H1 (cell line): ENCODE measurements at regions not wholly inside any gene's neighbourhood (a gene's known extent, or its start where the extent isn't known, plus 50 kb on each side); places are given as distances from the start of the nearest gene placed in this dataset.

ENCODE experiments used
- CTCF ChIA-PET: fragments of 300-600 bp; sonication (Branson Sonifier 250); formaldehyde crosslinking; loops from one replicate; lab custom pipeline; 2021; ENCODE audit not compliant: partially characterized antibody; lab: Charles Lee
- POLR2A ChIA-PET: fragments of 300-600 bp; sonication (Branson Sonifier 250); formaldehyde crosslinking; loops from one replicate; lab custom pipeline; 2021; ENCODE audit warnings: inconsistent platforms; ENCODE audit not compliant: partially characterized antibody; lab: Charles Lee
- DNase-seq, 2 experiments: peaks; one replicate each; pipeline versions ENCODE4 v3.0.0 to v3.0.0-alpha.2; 2010 to 2022; ENCODE audit warnings: low spot score in 2 of 2, low read depth in 1 of 2, mixed read lengths in 1 of 2
- FAIRE-seq: peaks from 2 replicates; lab custom pipeline; 2011; peaks lifted over from hg19 to GRCh38; lab: Jason Lieb, UNC
- H2AFZ ChIP-seq: 2 replicates; pipeline ENCODE4 v1.8.1; 2012; ENCODE audit warnings: low read length, inconsistent platforms
- H2AK5ac ChIP-seq: 2 replicates; pipeline ENCODE4 v1.6.1; 2013; ENCODE audit warnings: low read depth, low read length
- H2BK120ac ChIP-seq: replicated peaks from 2 replicates; pipeline ENCODE3; 2013; ENCODE audit warnings: low read depth, low read length, inconsistent platforms
- H2BK12ac ChIP-seq: 2 replicates; pipeline ENCODE4 v1.6.1; 2013; ENCODE audit warnings: low read depth, low read length
- H2BK15ac ChIP-seq: 2 replicates; pipeline ENCODE4 v1.6.1; 2013; ENCODE audit warnings: low read length
- H2BK20ac ChIP-seq: 2 replicates; pipeline ENCODE4 v1.6.1; 2013; ENCODE audit warnings: low read length
- H2BK5ac ChIP-seq: 2 replicates; pipeline ENCODE4 v1.6.1; 2013; ENCODE audit warnings: low read depth, low read length
- H3K14ac ChIP-seq: 2 replicates; pipeline ENCODE4 v1.6.1; 2013; ENCODE audit warnings: inconsistent platforms; ENCODE audit not compliant: insufficient read length
- H3K18ac ChIP-seq: 2 replicates; pipeline ENCODE4 v1.6.1; 2013; ENCODE audit warnings: low read length; ENCODE audit errors: extremely low read depth
- H3K23ac ChIP-seq: 2 replicates; pipeline ENCODE4 v1.6.1; 2013; ENCODE audit warnings: inconsistent platforms; ENCODE audit not compliant: insufficient read length
- H3K23me2 ChIP-seq: 2 replicates; pipeline ENCODE4 v1.6.1; 2013; ENCODE audit warnings: low read depth, low read length
- H3K27ac ChIP-seq: 2 replicates; pipeline ENCODE4 v1.6.1; 2011; ENCODE audit warnings: low read depth, low read length, inconsistent platforms
- H3K27me3 ChIP-seq, 4 experiments: replicated peaks in 1 of 4; 1 replicate in 1 of 4; 2 replicates in 3 of 4; pipeline versions ENCODE4 v1.6.1 to v1.8.1; 2011 to 2013; ENCODE audit warnings: low read length in 3 of 4, mild to moderate bottlenecking in 3 of 4, inconsistent platforms in 2 of 4, mixed read lengths in 2 of 4, moderate library complexity in 1 of 4; ENCODE audit not compliant: control insufficient read depth in 3 of 4, insufficient read depth in 3 of 4; ENCODE audit errors: extremely low read depth in 1 of 4
- H3K36me3 ChIP-seq, 4 experiments: 2 replicates each; pipeline versions ENCODE4 v1.6.1 to v1.8.1; 2011 to 2013; ENCODE audit warnings: mild to moderate bottlenecking in 4 of 4, low read length in 3 of 4, moderate library complexity in 2 of 4, control low read depth in 1 of 4, inconsistent platforms in 1 of 4; ENCODE audit not compliant: insufficient read depth in 4 of 4, control insufficient read depth in 2 of 4
- H3K4ac ChIP-seq: replicated peaks from 2 replicates; pipeline ENCODE3; 2013; ENCODE audit warnings: low read length, low read depth, mixed read lengths, inconsistent platforms; ENCODE audit not compliant: insufficient read length
- H3K4me1 ChIP-seq, 4 experiments: replicated peaks in 1 of 4; 1 replicate in 1 of 4; 2 replicates in 3 of 4; pipeline versions ENCODE4 v1.6.1 to v1.8.1; 2011 to 2013; ENCODE audit warnings: low read length in 3 of 4, inconsistent platforms in 2 of 4, mixed read lengths in 1 of 4; ENCODE audit not compliant: insufficient read depth in 4 of 4, control insufficient read depth in 3 of 4
- H3K4me2 ChIP-seq, 2 experiments: 2 replicates each; pipeline versions ENCODE4 v1.6.1 to v1.8.1; 2011 to 2013; ENCODE audit warnings: low read depth in 2 of 2, low read length in 2 of 2, control low read depth in 1 of 2, inconsistent platforms in 1 of 2, mild to moderate bottlenecking in 1 of 2; ENCODE audit not compliant: insufficient read depth in 1 of 2
- H3K4me3 ChIP-seq, 4 experiments: fragments of 200-600, 300-600 bp in 1 of 4; sonication (generic), shearing (Covaris generic), sonication (Bioruptor Twin) in 1 of 4; 2 replicates each; pipeline versions ENCODE4 v1.5.1 to v1.8.1; 2011 to 2016; ENCODE audit warnings: low read length in 4 of 4, low read depth in 3 of 4, control low read depth in 2 of 4, inconsistent platforms in 2 of 4, mild to moderate bottlenecking in 2 of 4, mixed read lengths in 1 of 4, moderate library complexity in 1 of 4; ENCODE audit not compliant: insufficient read depth in 2 of 4; ENCODE audit errors: extremely low read depth in 1 of 4
- H3K56ac ChIP-seq: replicated peaks from 2 replicates; pipeline ENCODE3; 2013; ENCODE audit warnings: low read depth, mild to moderate bottlenecking, mixed read lengths, low read length, inconsistent platforms; ENCODE audit not compliant: insufficient read length
- H3K79me1 ChIP-seq: 2 replicates; pipeline ENCODE4 v1.6.1; 2013; ENCODE audit warnings: low read depth, low read length, control low read depth
- H3K79me2 ChIP-seq, 2 experiments: 2 replicates each; pipeline versions ENCODE4 v1.6.1 to v1.8.1; 2012 to 2013; ENCODE audit warnings: low read length in 2 of 2, mild to moderate bottlenecking in 2 of 2, inconsistent platforms in 1 of 2; ENCODE audit not compliant: insufficient read depth in 2 of 2, control insufficient read depth in 1 of 2
- H3K9ac ChIP-seq, 4 experiments: replicated peaks in 1 of 4; 1 replicate in 1 of 4; 2 replicates in 3 of 4; pipeline versions ENCODE4 v1.6.1 to v1.8.1; 2011 to 2013; ENCODE audit warnings: low read depth in 3 of 4, low read length in 3 of 4, control low read depth in 2 of 4, mild to moderate bottlenecking in 2 of 4, moderate library complexity in 2 of 4, inconsistent platforms in 1 of 4; ENCODE audit errors: extremely low read depth in 1 of 4
- H3K9me3 ChIP-seq, 2 experiments: 2 replicates each; pipeline versions ENCODE4 v1.6.1 to v1.8.1; 2012 to 2013; ENCODE audit warnings: mild to moderate bottlenecking in 2 of 2, moderate library complexity in 2 of 2, control low read depth in 1 of 2, inconsistent platforms in 1 of 2, low read depth in 1 of 2, low read length in 1 of 2, mixed read lengths in 1 of 2; ENCODE audit not compliant: insufficient read depth in 2 of 2
- H4K20me1 ChIP-seq, 2 experiments: replicated peaks in 1 of 2; 2 replicates each; pipeline versions ENCODE3 to v1.8.1; 2011 to 2013; ENCODE audit warnings: inconsistent platforms in 2 of 2, low read length in 2 of 2, mild to moderate bottlenecking in 1 of 2; ENCODE audit not compliant: insufficient read depth in 2 of 2, control insufficient read depth in 1 of 2
- H4K5ac ChIP-seq: 2 replicates; pipeline ENCODE4 v1.6.1; 2013; ENCODE audit warnings: low read length, low read depth, mixed read lengths, inconsistent platforms; ENCODE audit not compliant: insufficient read length
- H4K8ac ChIP-seq: 2 replicates; pipeline ENCODE4 v1.8.0; 2013; ENCODE audit warnings: mild to moderate bottlenecking, moderate library complexity, low read length, inconsistent platforms; ENCODE audit not compliant: insufficient read depth; ENCODE audit errors: extremely low read depth
- H4K91ac ChIP-seq: replicated peaks from 2 replicates; pipeline ENCODE3; 2013; ENCODE audit warnings: low read length, mixed read lengths, inconsistent platforms; ENCODE audit not compliant: insufficient read length
- ATF3 ChIP-seq: IDR thresholded peaks from 2 replicates; pipeline ENCODE4 v1.6.1; 2011; ENCODE audit warnings: low read depth, mild to moderate bottlenecking, low read length; ENCODE audit not compliant: insufficient read depth
- BACH1 ChIP-seq: IDR thresholded peaks from 2 replicates; pipeline ENCODE4 v1.6.1; 2012; ENCODE audit warnings: low read length, improper control_type of control experiment
- CBX8 ChIP-seq: fragments of 300-800, 300-1000 bp; sonication (generic); IDR thresholded peaks from 2 replicates; pipeline ENCODE4 v1.7.1; 2016; ENCODE audit warnings: low read depth, low read length, borderline replicate concordance
- CHD2 ChIP-seq: IDR thresholded peaks from 2 replicates; pipeline ENCODE4 v1.6.1; 2012; ENCODE audit warnings: low read length, improper control_type of control experiment
- FOSL1 ChIP-seq: IDR thresholded peaks from 2 replicates; pipeline ENCODE4 v1.6.1; 2011; ENCODE audit warnings: mild to moderate bottlenecking, low read depth, low read length, moderate library complexity; ENCODE audit not compliant: insufficient read depth
- GABPA ChIP-seq: IDR thresholded peaks from 2 replicates; pipeline ENCODE4 v1.6.1; 2011; ENCODE audit warnings: mild to moderate bottlenecking, low read length, moderate library complexity, borderline replicate concordance; ENCODE audit not compliant: insufficient read depth
- KDM4A ChIP-seq: IDR thresholded peaks from one replicate; pipeline ENCODE4 v1.7.1; 2012; ENCODE audit warnings: low read depth, mild to moderate bottlenecking, moderate library complexity, low read length, inconsistent platforms; ENCODE audit not compliant: severe bottlenecking
- MAFK ChIP-seq: IDR thresholded peaks from 2 replicates; pipeline ENCODE4 v1.6.1; 2012; ENCODE audit warnings: low read depth, mild to moderate bottlenecking, improper control_type of control experiment, low read length
- POU5F1 ChIP-seq: IDR thresholded peaks from 2 replicates; pipeline ENCODE4 v1.6.1; 2011; ENCODE audit warnings: low read depth, mild to moderate bottlenecking, low read length, moderate library complexity
- RAD21 ChIP-seq, 2 experiments: IDR thresholded peaks in 1 of 2; conservative IDR thresholded peaks in 1 of 2; 2 replicates each; pipeline ENCODE4 v1.6.1; 2011; ENCODE audit warnings: low read depth in 2 of 2, low read length in 2 of 2, improper control_type of control experiment in 1 of 2, inconsistent platforms in 1 of 2, mild to moderate bottlenecking in 1 of 2, moderate library complexity in 1 of 2
- RNF2 ChIP-seq: fragments of 200-900, 300-1000 bp; sonication (generic); IDR thresholded peaks from 2 replicates; pipeline ENCODE4 v1.7.1; 2016; ENCODE audit warnings: borderline replicate concordance, low read depth, mild to moderate bottlenecking, antibody characterized with exemption, low read length; ENCODE audit not compliant: poor library complexity, severe bottlenecking; ENCODE audit errors: missing control alignments
- SP2 ChIP-seq: IDR thresholded peaks from 2 replicates; pipeline ENCODE4 v1.6.1; 2012; ENCODE audit warnings: mild to moderate bottlenecking, low read length, inconsistent platforms
- TAF7 ChIP-seq: optimal IDR thresholded peaks from 2 replicates; pipeline ENCODE3; 2011; ENCODE audit warnings: low read depth, mild to moderate bottlenecking, inconsistent platforms, low read length, moderate library complexity, borderline replicate concordance
- YY1 ChIP-seq: IDR thresholded peaks from 2 replicates; pipeline ENCODE4 v1.6.1; 2011; ENCODE audit warnings: low read depth, mild to moderate bottlenecking, low read length
- WGBS, 2 experiments: shearing (Covaris generic) in 1 of 2; methylation state at CpG; one replicate each; pipeline versions ENCODE4 v1.1.6 to v1.1.7; 2013 to 2015; ENCODE audit warnings: low lambda C conversion rate in 2 of 2, mixed read lengths in 2 of 2, inconsistent platforms in 1 of 2, low coverage in 1 of 2, missing lambda C conversion rate in 1 of 2; ENCODE audit not compliant: insufficient replicate concordance in 2 of 2, insufficient coverage in 1 of 2, insufficient read length in 1 of 2; ENCODE audit errors: extremely low coverage in 1 of 2, missing lambda C conversion rate in 1 of 2; 5-methylcytosine and 5-hydroxymethylcytosine counted together

- H3K36me3 ChIP-seq = no peaks in the 10 kb centered on the region
- no peak overlapping the region for H4K5ac ChIP-seq
- H3K56ac ChIP-seq = no peak overlapping the region
- H3K9ac ChIP-seq = no peak overlapping the region
- no peak overlapping the region for H3K18ac ChIP-seq
- no peaks in the 10 kb centered on the region for H3K9me3 ChIP-seq
- H2BK12ac ChIP-seq = no peak overlapping the region
- no peak for FAIRE-seq
- H4K20me1 ChIP-seq = no peaks in the 10 kb centered on the region
- no peak overlapping the region for H4K91ac ChIP-seq
- H2BK120ac ChIP-seq = no peak overlapping the region
- no peaks in the 10 kb centered on the region for H3K23me2 ChIP-seq
- H3K4ac ChIP-seq = no peak overlapping the region
- WGBS, 2 experiments = 86% methylated on average over 5 of the region's 5 CpGs; no CpG with 5 or more reads in 1 of the 2 experiments
- no peak overlapping the region for H3K23ac ChIP-seq
- ChIA-PET CTCF (interaction anchor here (0.6 kb wide), 1 partner anchor 120 kb away, joined by 3 read pairs; no protein-coding TSS in a partner anchor), POLR2A (no interaction called here)
- H2BK15ac ChIP-seq = no peak overlapping the region
- H3K79me2 ChIP-seq = no peaks in the 10 kb centered on the region
- H3K4me3 ChIP-seq = no peak overlapping the region
- H2BK20ac ChIP-seq = no peak overlapping the region
- H2AK5ac ChIP-seq = no peak overlapping the region
- H2BK5ac ChIP-seq = no peak overlapping the region
- no peak overlapping the region for H4K8ac ChIP-seq
- H3K79me1 ChIP-seq = no peaks in the 10 kb centered on the region
- no peak overlapping the region for H3K14ac ChIP-seq
- H2AFZ ChIP-seq = no peak overlapping the region
- H3K27ac ChIP-seq = no peak overlapping the region
- DNase-seq = no peak
- H3K4me2 ChIP-seq = no peak overlapping the region
- no peaks in the 10 kb centered on the region for H3K4me1 ChIP-seq
- H3K27me3 ChIP-seq = no peaks in the 10 kb centered on the region
- TF ChIP-seq BACH1 (no peak), YY1 (no peak), SP2 (no peak), CBX8 (no peak), CHD2 (no peak), KDM4A (no peak), RNF2 (no peak), TAF7 (no peak), MAFK (no peak), POU5F1 (no peak), FOSL1 (no peak), RAD21 (IDR thresholded peaks at IDR 0.05 in 1 of 2, conservative IDR thresholded peaks at IDR 0.05 in 1 of 2; ENCODE audit: low read depth in 2 of 2, low read length in 2 of 2) (no peak), GABPA (no peak), ATF3 (no peak)
Measured at GRCh38 chr2:139457873-139458272, 677.7 kb upstream of the NXPH2 start.
